ENCODE measurements at regions not wholly inside any gene's neighbourhood (a gene's known extent, or its start where the extent isn't known, plus 50 kb on each side); places are given as distances from the start of the nearest gene placed in this dataset.

DNA sequence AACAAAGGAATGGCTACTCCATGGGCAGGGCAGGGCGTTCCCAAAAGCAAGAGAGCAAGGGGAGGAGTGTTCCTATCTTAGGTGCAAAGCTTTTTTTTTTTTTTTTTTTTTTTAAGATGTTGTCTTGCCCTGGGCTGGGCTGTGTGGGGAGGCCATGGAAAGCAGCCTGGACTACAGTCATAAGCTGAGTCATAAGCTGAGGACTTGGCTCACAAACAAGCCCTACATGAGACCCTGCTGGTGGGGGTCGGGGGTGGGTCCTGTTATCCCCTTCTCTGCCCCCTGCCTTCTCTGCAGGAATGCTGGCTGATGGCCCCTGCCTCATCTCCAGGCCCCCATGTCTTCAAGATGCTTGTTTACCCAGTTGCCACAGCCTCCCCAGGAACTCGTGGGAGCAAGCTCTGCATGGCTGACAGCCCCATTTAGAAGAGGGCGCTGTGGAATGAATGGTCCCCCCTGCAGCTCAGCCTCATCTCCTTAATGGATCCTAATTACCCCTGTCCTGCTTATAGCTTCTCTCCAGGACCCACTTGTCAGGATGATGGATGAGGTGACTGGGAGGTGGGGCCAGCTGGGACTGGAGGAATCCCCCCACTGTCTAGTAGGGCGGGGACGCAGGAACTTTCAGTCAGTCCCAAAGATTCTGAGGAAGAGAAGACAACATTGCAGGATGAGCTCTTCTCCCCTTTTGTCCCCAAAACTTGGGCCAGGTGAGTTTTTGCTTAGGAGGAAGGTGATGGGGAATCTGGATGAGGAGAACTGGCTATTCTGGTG lies 340.8 kb upstream of the PODXL start:
- intact Hi-C loops (cut with DNase I), result no loop called here
- H3K27ac ChIP-seq (ENCODE audit: low read length), result no peak overlapping the region

DNA sequence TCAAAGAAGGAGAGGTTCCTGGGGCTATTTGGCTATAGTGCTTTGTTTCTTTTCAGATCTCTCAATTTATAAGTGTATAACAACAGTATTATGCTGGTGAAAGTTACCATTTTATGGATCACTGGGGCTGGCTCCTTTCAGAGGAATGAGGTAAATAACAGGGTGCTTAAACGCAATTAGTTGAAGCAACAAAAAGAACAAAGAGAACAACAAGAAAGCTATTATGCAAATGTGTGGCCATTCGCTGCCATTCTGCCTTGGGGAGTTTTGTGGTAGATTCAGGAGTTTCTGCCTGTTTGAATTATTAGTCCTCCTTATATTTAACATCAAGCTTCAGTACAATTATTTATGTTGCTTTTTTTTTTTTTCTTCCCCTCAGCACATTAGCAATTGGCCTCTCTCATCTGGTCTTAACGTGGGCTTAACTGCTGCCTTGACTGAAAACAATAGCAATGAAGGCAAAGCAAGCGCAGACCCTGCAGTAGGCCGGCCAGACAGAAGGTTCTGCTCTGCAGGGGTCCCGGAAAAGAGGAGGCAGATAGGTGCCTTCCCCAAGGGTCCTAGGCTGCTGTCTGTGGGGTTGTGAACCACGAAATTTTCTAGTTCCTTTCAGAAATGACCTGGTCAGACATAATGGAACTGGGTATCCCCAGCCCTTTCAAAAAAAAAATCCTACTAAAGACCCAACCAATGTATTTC lies 339.9 kb upstream of the PODXL start:
- H3K27me3 ChIP-seq (ENCODE audit: control insufficient read depth, insufficient read depth), result no peaks in the 10 kb centered on the region
- H3K27ac ChIP-seq (ENCODE audit: low read length), result no peak overlapping the region
- ATAC-seq (no peak), DNase-seq (no peak)
- no peaks in the 10 kb centered on the region for H3K9me3 ChIP-seq (ENCODE audit: control insufficient read depth, low read length)
- no peak overlapping the region for H3K4me3 ChIP-seq (ENCODE audit: low read length)
- intact Hi-C loops (cut with DNase I), result no loop called here
- 64% methylated on average over 7 of the region's 7 CpGs for WGBS
- no peaks in the 10 kb centered on the region for H3K4me1 ChIP-seq (ENCODE audit: control insufficient read depth, insufficient read depth, low read length)

More for the DNA sequence above, 340.8 kb upstream of the PODXL start:
- DNase-seq, result no peak
- H3K4me3 ChIP-seq (ENCODE audit: low read length), result no peak overlapping the region
- no peaks in the 10 kb centered on the region for H3K9me3 ChIP-seq (ENCODE audit: control insufficient read depth, low read length)
- no peaks in the 10 kb centered on the region for H3K27me3 ChIP-seq (ENCODE audit: control insufficient read depth, insufficient read depth)
- WGBS, result 41% methylated on average over 6 of the region's 6 CpGs
- ATAC-seq, result peak in 1 of 2 donors; percentile 45
- H3K4me1 ChIP-seq (ENCODE audit: control insufficient read depth, insufficient read depth, low read length), result no peaks in the 10 kb centered on the region

DNA sequence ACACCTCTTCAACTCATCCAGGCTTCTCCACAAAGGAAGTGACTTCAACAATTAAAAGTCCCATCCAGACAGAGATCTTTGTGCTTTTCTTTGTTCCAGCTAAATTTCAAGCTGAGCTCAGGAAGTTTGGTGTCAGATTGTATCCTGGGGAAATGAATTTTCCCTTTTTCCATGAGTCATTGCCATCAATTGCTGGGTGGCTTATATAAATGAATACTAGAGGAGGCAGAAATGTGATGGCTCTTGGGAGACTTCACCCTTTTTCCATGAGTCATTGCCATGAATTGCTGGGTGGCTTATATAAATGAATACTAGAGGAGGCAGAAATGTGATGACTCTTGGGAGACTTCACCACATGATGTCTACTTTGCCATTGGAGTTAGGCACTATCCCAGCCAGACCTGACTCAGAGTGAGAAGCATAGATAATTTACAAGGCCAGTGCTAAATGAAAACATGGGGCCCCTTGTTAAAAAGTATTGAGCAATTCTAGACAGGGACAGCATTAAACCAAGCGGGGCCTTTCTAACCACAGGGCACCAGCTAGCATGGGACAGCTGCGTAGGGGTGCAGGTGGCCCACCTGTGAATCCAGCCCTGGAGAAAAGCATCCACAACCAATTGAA lies 339.2 kb upstream of the PODXL start:
- no peak for DNase-seq
- intact Hi-C loops (cut with DNase I), result no loop called here
- H3K9me3 ChIP-seq (ENCODE audit: control insufficient read depth, low read length), result no peaks in the 10 kb centered on the region
- H3K27me3 ChIP-seq (ENCODE audit: control insufficient read depth, insufficient read depth), result no peaks in the 10 kb centered on the region
- ATAC-seq, result peak in 1 of 2 donors; percentile 85
- no peak overlapping the region for H3K4me3 ChIP-seq (ENCODE audit: low read length)
- no peaks in the 10 kb centered on the region for H3K4me1 ChIP-seq (ENCODE audit: control insufficient read depth, insufficient read depth, low read length)
- 90% methylated on average over 2 of the region's 2 CpGs for WGBS
- no peak overlapping the region for H3K27ac ChIP-seq (ENCODE audit: low read length)

DNA sequence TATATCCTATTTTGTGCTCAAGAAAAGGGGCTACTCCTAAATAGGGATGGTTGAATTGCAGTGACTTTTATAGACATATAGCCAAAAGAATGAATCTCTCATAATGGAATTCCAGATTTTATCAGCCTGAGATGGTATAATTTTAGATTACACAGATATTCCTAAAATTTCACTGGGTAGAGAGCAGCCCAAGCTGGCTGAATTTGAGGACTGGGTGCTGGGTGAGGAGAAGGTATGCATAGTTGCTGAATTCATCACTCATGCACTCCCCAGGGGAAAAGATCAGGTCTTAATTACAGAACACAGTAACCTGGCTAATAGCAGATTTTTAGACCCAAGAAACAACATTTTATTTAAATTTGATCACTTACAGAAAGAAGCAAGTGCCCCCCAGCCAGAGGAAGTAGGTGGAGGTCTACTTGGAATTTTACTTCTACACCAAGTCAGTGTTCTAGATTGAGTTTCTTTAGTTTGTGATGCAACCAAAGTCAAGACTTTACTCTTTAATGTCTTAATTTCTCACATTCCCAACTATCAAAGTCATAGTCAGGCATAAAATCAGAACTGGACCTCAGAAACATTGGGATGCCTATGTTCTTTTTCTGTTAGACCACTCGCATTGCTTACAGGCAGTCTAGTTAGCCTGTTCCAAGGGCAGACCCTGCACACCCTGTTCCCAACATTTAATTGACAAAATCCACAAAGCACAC lies 337.4 kb upstream of the PODXL start:
- Histone ChIP-seq H3K9me3 (ENCODE audit: control insufficient read depth, low read length) (no peaks in the 10 kb centered on the region), H3K4me3 (ENCODE audit: low read length) (no peak overlapping the region), H3K4me1 (ENCODE audit: control insufficient read depth, insufficient read depth, low read length) (no peaks in the 10 kb centered on the region), H3K27ac (ENCODE audit: low read length) (no peak overlapping the region), H3K27me3 (ENCODE audit: control insufficient read depth, insufficient read depth) (no peaks in the 10 kb centered on the region)
- WGBS, result 92% methylated on average over 1 of the region's 1 CpG
- intact Hi-C loops (cut with DNase I), result no loop called here
- no peak for ATAC-seq
- no peak for DNase-seq

DNA sequence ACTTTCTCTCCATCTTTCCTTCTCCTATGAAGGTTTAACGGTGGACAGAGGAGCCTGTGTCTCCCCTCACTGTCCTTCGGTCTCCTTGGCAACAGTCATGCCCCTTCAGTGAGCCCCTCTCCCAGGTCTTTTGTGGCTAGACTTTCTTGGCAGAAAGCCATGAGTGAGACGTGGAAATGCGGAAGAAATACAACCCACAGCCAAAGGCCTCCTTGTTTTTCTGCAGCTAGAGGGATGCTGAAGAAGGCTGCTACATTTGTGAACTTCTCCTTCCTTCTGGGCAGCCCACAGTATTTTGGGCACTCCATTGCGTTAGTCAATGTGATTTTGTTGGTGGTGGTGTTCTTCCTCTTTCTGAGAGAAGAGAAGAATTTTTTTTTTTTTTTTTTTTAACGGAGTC lies 333.7 kb upstream of the PODXL start:
- H3K27me3 ChIP-seq (ENCODE audit: control insufficient read depth, insufficient read depth), result no peaks in the 10 kb centered on the region
- no peaks in the 10 kb centered on the region for H3K9me3 ChIP-seq (ENCODE audit: control insufficient read depth, low read length)
- ATAC-seq (no peak), DNase-seq (no peak)
- intact Hi-C loops (cut with DNase I), result no loop called here
- H3K4me1 ChIP-seq (ENCODE audit: control insufficient read depth, insufficient read depth, low read length), result no peaks in the 10 kb centered on the region
- H3K27ac ChIP-seq (ENCODE audit: low read length), result no peak overlapping the region
- 49% methylated on average over 6 of the region's 6 CpGs for WGBS
- H3K4me3 ChIP-seq (ENCODE audit: low read length), result no peak overlapping the region

DNA sequence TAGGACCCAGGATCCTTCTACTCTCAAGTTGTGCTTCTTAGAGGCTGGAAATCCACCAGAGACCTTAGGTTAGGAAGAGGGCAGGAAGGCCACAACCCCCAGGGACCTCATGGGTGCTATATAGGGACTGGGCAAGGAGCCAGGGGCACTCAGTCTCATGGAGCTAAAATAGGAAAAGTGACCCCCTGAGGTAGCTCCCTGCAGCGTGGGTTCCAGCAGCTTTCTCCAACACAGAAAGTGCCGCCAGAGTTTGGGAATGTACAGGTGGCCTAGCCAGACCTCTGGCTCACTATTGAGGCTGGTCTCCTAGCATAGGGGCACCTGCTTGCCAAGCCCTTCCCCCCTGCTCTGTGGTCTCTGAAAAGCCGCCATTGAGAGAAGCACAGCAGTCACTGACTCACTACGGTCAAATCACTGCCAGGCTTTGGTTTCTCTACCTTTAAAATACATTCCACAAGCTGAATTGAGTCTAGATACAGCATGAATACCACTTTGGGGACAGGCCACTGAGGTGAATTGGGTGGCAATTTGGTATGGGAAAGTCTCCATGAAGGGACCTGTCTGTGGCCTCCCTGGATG lies 333.2 kb upstream of the PODXL start:
- H3K27ac ChIP-seq (ENCODE audit: low read length), result no peak overlapping the region
- no peak overlapping the region for H3K4me3 ChIP-seq (ENCODE audit: low read length)
- no peaks in the 10 kb centered on the region for H3K4me1 ChIP-seq (ENCODE audit: control insufficient read depth, insufficient read depth, low read length)
- no peak for ATAC-seq
- DNase-seq, result no peak
- H3K9me3 ChIP-seq (ENCODE audit: control insufficient read depth, low read length), result peaks cover 2% of the 10 kb centered on the region
- intact Hi-C loops (cut with DNase I), result no loop called here
- H3K27me3 ChIP-seq (ENCODE audit: control insufficient read depth, insufficient read depth), result no peaks in the 10 kb centered on the region
- 72% methylated on average over 4 of the region's 4 CpGs for WGBS

DNA sequence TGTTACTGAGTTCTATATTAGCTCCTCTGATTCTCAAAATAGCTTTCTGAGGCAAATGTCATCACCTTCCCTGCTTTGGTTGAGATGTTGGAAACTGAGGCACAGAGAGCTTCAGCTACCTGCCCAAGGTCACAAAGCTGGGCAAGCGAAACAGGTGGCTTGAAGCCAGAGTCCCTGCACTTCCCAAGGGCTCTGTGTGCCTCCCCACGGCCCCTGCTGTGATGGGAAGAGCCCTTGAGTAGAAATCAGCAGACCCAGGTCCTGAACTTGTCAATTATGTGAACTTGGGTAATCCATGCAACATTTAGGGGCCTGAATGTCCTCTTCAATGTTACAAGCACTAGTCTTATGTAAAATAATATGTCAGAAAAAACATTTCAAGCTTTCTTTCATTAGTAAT lies 327.3 kb upstream of the PODXL start:
- intact Hi-C loops (cut with DNase I), result no loop called here
- 77% methylated on average over 2 of the region's 2 CpGs for WGBS
- no peaks in the 10 kb centered on the region for H3K4me1 ChIP-seq (ENCODE audit: control insufficient read depth, insufficient read depth, low read length)
- H3K9me3 ChIP-seq (ENCODE audit: control insufficient read depth, low read length), result peaks cover 2% of the 10 kb centered on the region
- no peak for ATAC-seq
- H3K4me3 ChIP-seq (ENCODE audit: low read length), result no peak overlapping the region
- H3K27me3 ChIP-seq (ENCODE audit: control insufficient read depth, insufficient read depth), result no peaks in the 10 kb centered on the region
- DNase-seq, result no peak
- H3K27ac ChIP-seq (ENCODE audit: low read length), result no peak overlapping the region

DNA sequence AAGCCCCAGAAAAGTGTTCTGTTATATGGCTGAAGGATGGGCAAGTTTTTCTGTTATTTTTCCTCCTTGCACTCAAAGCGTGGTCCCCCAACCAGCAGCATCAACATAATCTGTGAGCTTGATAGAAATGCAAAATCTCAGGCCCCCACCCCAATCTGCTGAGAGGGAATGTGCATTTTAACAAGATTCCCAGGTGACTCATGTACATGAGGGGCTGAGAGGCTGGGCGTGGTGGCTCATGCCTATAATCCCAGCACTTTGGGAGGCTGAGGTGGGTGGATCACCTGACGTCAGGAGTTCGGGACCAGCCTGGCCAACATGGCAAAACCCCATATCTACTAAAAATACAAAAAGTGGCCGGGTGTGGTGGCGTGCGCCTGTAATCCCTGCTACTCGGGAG lies 326.8 kb upstream of the PODXL start:
- no peak for ATAC-seq
- no peaks in the 10 kb centered on the region for H3K4me1 ChIP-seq (ENCODE audit: control insufficient read depth, insufficient read depth, low read length)
- peaks cover 2% of the 10 kb centered on the region for H3K9me3 ChIP-seq (ENCODE audit: control insufficient read depth, low read length)
- no peak overlapping the region for H3K4me3 ChIP-seq (ENCODE audit: low read length)
- DNase-seq, result no peak
- H3K27ac ChIP-seq (ENCODE audit: low read length), result no peak overlapping the region
- 87% methylated on average over 8 of the region's 8 CpGs for WGBS
- intact Hi-C loops (cut with DNase I), result no loop called here
- no peaks in the 10 kb centered on the region for H3K27me3 ChIP-seq (ENCODE audit: control insufficient read depth, insufficient read depth)

DNA sequence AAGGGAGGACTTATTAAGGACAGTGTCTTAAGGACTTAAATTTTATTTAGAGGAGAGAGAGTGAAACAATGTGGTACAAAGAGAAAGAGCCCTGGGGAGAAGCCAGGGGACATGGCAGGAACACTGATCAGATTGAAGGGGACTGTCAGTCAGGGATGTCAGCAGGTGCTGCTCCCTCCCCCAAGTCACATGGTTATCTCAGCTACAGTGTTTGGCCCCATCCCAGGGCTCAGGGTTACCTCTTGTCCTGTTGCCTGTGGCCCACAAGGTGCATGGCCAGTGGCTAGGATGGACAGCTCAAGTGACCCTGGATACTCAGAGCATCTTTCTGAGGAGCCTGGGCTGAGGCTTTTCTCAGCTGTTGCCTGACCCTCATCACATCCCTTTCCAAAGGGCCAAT lies 325.9 kb upstream of the PODXL start:
- ATAC-seq (no peak), DNase-seq (no peak)
- Histone ChIP-seq H3K4me3 (ENCODE audit: low read length) (no peak overlapping the region), H3K27me3 (ENCODE audit: control insufficient read depth, insufficient read depth) (no peaks in the 10 kb centered on the region), H3K4me1 (ENCODE audit: control insufficient read depth, insufficient read depth, low read length) (no peaks in the 10 kb centered on the region), H3K9me3 (ENCODE audit: control insufficient read depth, low read length) (peaks cover 2% of the 10 kb centered on the region), H3K27ac (ENCODE audit: low read length) (no peak overlapping the region)
- intact Hi-C loops (cut with DNase I), result no loop called here

DNA sequence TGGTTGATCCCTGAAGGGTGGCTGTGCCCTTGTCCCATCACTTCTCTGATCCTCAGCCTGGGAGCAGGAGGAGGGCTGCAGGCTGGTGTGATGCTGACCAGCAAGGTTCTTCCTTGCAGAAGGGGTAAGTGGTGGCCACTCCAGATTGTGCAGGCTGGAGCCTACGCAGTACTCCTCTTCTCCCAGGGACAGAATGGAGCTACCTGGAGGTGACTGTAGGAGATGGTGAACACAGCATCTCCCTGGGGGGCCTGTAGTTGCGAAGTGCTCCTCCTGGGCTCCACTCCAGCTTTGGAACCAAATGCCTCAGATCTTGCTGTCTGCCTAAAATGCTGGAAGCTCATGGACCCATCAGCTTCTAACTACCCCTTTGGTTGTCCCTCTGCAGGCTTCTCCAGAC lies 323.6 kb upstream of the PODXL start:
- WGBS, result 79% methylated on average over 2 of the region's 2 CpGs

DNA sequence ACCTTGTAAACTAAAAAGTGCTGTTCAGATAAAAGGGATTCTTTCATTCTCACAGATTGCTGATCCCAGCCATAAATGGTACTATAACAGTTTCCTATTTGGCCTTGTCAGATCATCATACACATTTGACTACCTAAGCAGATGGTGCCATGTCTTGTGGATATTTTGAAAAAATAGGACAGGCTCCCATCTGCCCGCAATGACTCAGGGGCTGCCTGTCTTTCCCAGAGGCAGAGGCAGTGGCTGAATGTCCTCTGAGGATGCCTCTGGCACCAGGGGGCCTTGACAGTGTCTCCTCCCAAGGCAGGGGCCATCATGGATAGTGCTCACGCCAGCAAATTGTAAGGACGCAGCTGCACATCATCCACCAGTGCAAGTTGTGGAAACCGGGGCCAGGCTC lies 323.0 kb upstream of the PODXL start:
- 86% methylated on average over 4 of the region's 4 CpGs for WGBS
- no peak overlapping the region for H3K27ac ChIP-seq (ENCODE audit: low read length)
- H3K4me3 ChIP-seq (ENCODE audit: low read length), result no peak overlapping the region
- no peaks in the 10 kb centered on the region for H3K27me3 ChIP-seq (ENCODE audit: control insufficient read depth, insufficient read depth)
- H3K9me3 ChIP-seq (ENCODE audit: control insufficient read depth, low read length), result no peaks in the 10 kb centered on the region
- H3K4me1 ChIP-seq (ENCODE audit: control insufficient read depth, insufficient read depth, low read length), result no peaks in the 10 kb centered on the region
- ATAC-seq (no peak), DNase-seq (no peak)
- intact Hi-C loops (cut with DNase I), result no loop called here

More for the DNA sequence above, 323.6 kb upstream of the PODXL start:
- no peak overlapping the region for H3K27ac ChIP-seq (ENCODE audit: low read length)
- H3K4me3 ChIP-seq (ENCODE audit: low read length), result no peak overlapping the region
- H3K9me3 ChIP-seq (ENCODE audit: control insufficient read depth, low read length), result peaks cover 2% of the 10 kb centered on the region
- no peaks in the 10 kb centered on the region for H3K27me3 ChIP-seq (ENCODE audit: control insufficient read depth, insufficient read depth)
- intact Hi-C loops (cut with DNase I), result no loop called here
- DNase-seq (no peak), ATAC-seq (no peak)
- no peaks in the 10 kb centered on the region for H3K4me1 ChIP-seq (ENCODE audit: control insufficient read depth, insufficient read depth, low read length)

All from right cardiac atrium (tissue), 5 donors.